ENCODE measurements at regions not wholly inside any gene's neighbourhood (a gene's known extent, or its start where the extent isn't known, plus 50 kb on each side); places are given as distances from the start of the nearest gene placed in this dataset.

DNA sequence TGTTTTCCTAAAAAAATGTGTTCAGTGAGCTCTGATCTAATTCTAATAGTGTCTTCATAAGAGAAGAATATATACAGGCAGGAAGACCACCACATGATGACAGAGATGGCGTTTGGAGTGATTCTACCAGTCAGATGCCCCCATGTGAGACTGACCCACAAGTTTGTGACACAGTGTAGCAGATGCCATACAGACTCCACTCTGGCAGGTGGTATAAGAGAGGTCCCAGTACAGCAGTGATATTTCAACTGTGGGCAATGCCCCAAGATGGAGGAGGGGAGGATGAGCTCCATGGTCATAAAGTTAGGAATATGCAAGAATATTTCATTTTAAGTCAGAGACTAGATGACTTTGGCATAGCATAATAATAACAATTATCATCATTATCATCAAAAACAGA, 1022.6 kb downstream of the KCNMA1 start:
- Mint-ChIP-seq H3K27ac (ENCODE audit: unreplicated experiment) (no peak overlapping the region), H3K4me3 (ENCODE audit: unreplicated experiment) (no peak overlapping the region), H3K36me3 (ENCODE audit: insufficient read depth, unreplicated experiment) (no peaks in the 10 kb centered on the region), H3K4me1 (ENCODE audit: low read depth, unreplicated experiment) (peaks cover 6% of the 10 kb centered on the region), H3K27me3 (ENCODE audit: insufficient read depth, unreplicated experiment) (no peaks in the 10 kb centered on the region), H3K9me3 (ENCODE audit: unreplicated experiment) (peaks cover 20% of the 10 kb centered on the region)
- no peak for DNase-seq
- no TSS peak for BruUV-seq (replicated peaks)
- TF ChIP-seq, protein P1, sequence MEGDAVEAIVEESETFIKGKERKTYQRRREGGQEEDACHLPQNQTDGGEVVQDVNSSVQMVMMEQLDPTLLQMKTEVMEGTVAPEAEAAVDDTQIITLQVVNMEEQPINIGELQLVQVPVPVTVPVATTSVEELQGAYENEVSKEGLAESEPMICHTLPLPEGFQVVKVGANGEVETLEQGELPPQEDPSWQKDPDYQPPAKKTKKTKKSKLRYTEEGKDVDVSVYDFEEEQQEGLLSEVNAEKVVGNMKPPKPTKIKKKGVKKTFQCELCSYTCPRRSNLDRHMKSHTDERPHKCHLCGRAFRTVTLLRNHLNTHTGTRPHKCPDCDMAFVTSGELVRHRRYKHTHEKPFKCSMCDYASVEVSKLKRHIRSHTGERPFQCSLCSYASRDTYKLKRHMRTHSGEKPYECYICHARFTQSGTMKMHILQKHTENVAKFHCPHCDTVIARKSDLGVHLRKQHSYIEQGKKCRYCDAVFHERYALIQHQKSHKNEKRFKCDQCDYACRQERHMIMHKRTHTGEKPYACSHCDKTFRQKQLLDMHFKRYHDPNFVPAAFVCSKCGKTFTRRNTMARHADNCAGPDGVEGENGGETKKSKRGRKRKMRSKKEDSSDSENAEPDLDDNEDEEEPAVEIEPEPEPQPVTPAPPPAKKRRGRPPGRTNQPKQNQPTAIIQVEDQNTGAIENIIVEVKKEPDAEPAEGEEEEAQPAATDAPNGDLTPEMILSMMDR (IDR thresholded peaks at IDR 0.05; ENCODE audit: insufficient read depth in 1 of 2, low read depth in 1 of 2, low read length in 1 of 2, severe bottlenecking in 1 of 2, unreplicated experiment in 1 of 2), result no peak
- CTCF ChIA-PET, result no interaction called here
- intact Hi-C loops (cut with micrococcal nuclease; ENCODE audit: unreplicated experiment), result no loop called here
- POLR2A ChIA-PET, result no interaction called here
- Histone ChIP-seq H3K9me3 (no peaks in the 10 kb centered on the region), H3K4me1 (no peaks in the 10 kb centered on the region), H3K4me3 (ENCODE audit: low read depth, low read length) (no peak overlapping the region), H3K36me3 (ENCODE audit: control insufficient read depth, insufficient read depth, low read length) (no peaks in the 10 kb centered on the region), H3K27me3 (replicated peaks; ENCODE audit: control insufficient read depth, insufficient read depth, low read length) (no peaks in the 10 kb centered on the region)

All from Caco-2 (cell line).